ENCODE measurements at regions not wholly inside any gene's neighbourhood (a gene's known extent, or its start where the extent isn't known, plus 50 kb on each side); places are given as distances from the start of the nearest gene placed in this dataset.
A peak's percentile ranks its signal among the peaks of the same experiment; 100 is the strongest.
"Not testable (repeated sequence)": the region's sequence is repeated elsewhere in the genome, so short reads cannot be mapped to it uniquely, and the experiment has no call there.

GRCh38 chr4:53713767-53714166 lies 122.5 kb upstream of the LNX1 start:
- in situ Hi-C loops (cut with HindIII; ENCODE audit: low pct_unique_long_range_greater_than_20kb, low sequenced_read_pairs), result no loop called here
- no peak for DNase-seq (ENCODE audit: low read depth)

- in situ Hi-C loops (cut with HindIII; ENCODE audit: low pct_unique_long_range_greater_than_20kb, low sequenced_read_pairs), result no loop called here
- no peak for DNase-seq (ENCODE audit: low read depth)
These were observed 122.0 kb upstream of the LNX1 start for GRCh38 chr4:53713296-53713695.

GRCh38 chr4:53712408-53713020 lies 121.2 kb upstream of the LNX1 start:
- DNase-seq (ENCODE audit: low read depth), result no peak
- in situ Hi-C loops (cut with HindIII; ENCODE audit: low pct_unique_long_range_greater_than_20kb, low sequenced_read_pairs), result no loop called here

GRCh38 chr4:53711926-53712325 lies 120.6 kb upstream of the LNX1 start:
- DNase-seq (ENCODE audit: low read depth), result no peak
- in situ Hi-C loops (cut with HindIII; ENCODE audit: low pct_unique_long_range_greater_than_20kb, low sequenced_read_pairs), result no loop called here

GRCh38 chr4:53709693-53710092 lies 118.4 kb upstream of the LNX1 start:
- in situ Hi-C loops (cut with HindIII; ENCODE audit: low pct_unique_long_range_greater_than_20kb, low sequenced_read_pairs), result no loop called here
- no peak for DNase-seq (ENCODE audit: low read depth)

GRCh38 chr4:53707491-53707890 lies 116.2 kb upstream of the LNX1 start:
- DNase-seq (ENCODE audit: low read depth), result no peak
- in situ Hi-C loops (cut with HindIII; ENCODE audit: low pct_unique_long_range_greater_than_20kb, low sequenced_read_pairs), result no loop called here

- in situ Hi-C loops (cut with HindIII; ENCODE audit: low pct_unique_long_range_greater_than_20kb, low sequenced_read_pairs), result no loop called here
- peak; percentile 30 for DNase-seq (ENCODE audit: low read depth)
These were observed 115.2 kb upstream of the LNX1 start for GRCh38 chr4:53706422-53707032.

- no peak for DNase-seq (ENCODE audit: low read depth)
- in situ Hi-C loops (cut with HindIII; ENCODE audit: low pct_unique_long_range_greater_than_20kb, low sequenced_read_pairs), result no loop called here
These were observed 114.7 kb upstream of the LNX1 start for GRCh38 chr4:53705972-53706371.

GRCh38 chr4:53705151-53705764 lies 114.0 kb upstream of the LNX1 start:
- DNase-seq (ENCODE audit: low read depth), result peak; percentile 14
- in situ Hi-C loops (cut with HindIII; ENCODE audit: low pct_unique_long_range_greater_than_20kb, low sequenced_read_pairs), result no loop called here

- in situ Hi-C loops (cut with HindIII; ENCODE audit: low pct_unique_long_range_greater_than_20kb, low sequenced_read_pairs), result no loop called here
- DNase-seq (ENCODE audit: low read depth), result no peak
These were observed 113.0 kb upstream of the LNX1 start for GRCh38 chr4:53704329-53704728.

- in situ Hi-C loops (cut with HindIII; ENCODE audit: low pct_unique_long_range_greater_than_20kb, low sequenced_read_pairs), result no loop called here
- DNase-seq (ENCODE audit: low read depth), result no peak
These were observed 112.0 kb upstream of the LNX1 start for GRCh38 chr4:53703267-53703655.

GRCh38 chr4:53702334-53703266 lies 111.3 kb upstream of the LNX1 start:
- in situ Hi-C loops (cut with HindIII; ENCODE audit: low pct_unique_long_range_greater_than_20kb, low sequenced_read_pairs), result no loop called here
- peak; percentile 86 for DNase-seq (ENCODE audit: low read depth)

- DNase-seq (ENCODE audit: low read depth); in situ Hi-C loops (cut with HindIII; ENCODE audit: low pct_unique_long_range_greater_than_20kb, low sequenced_read_pairs): not testable (repeated sequence)
These were observed 110.0 kb upstream of the LNX1 start for GRCh38 chr4:53701260-53701659.

GRCh38 chr4:53699310-53699709 lies 108.0 kb upstream of the LNX1 start:
- in situ Hi-C loops (cut with HindIII; ENCODE audit: low pct_unique_long_range_greater_than_20kb, low sequenced_read_pairs); DNase-seq (ENCODE audit: low read depth): not testable (repeated sequence)

GRCh38 chr4:53697016-53697685 lies 105.9 kb upstream of the LNX1 start:
- in situ Hi-C loops (cut with HindIII; ENCODE audit: low pct_unique_long_range_greater_than_20kb, low sequenced_read_pairs), result no loop called here
- no peak for DNase-seq (ENCODE audit: low read depth)

- DNase-seq (ENCODE audit: low read depth), result no peak
- in situ Hi-C loops (cut with HindIII; ENCODE audit: low pct_unique_long_range_greater_than_20kb, low sequenced_read_pairs), result no loop called here
These were observed 104.5 kb upstream of the LNX1 start for GRCh38 chr4:53695540-53696463.

- in situ Hi-C loops (cut with HindIII; ENCODE audit: low pct_unique_long_range_greater_than_20kb, low sequenced_read_pairs), result no loop called here
- DNase-seq (ENCODE audit: low read depth), result no peak
These were observed 103.4 kb upstream of the LNX1 start for GRCh38 chr4:53694666-53695065.
